ENCODE measurements at regions not wholly inside any gene's neighbourhood (a gene's known extent, or its start where the extent isn't known, plus 50 kb on each side); places are given as distances from the start of the nearest gene placed in this dataset.

DNA sequence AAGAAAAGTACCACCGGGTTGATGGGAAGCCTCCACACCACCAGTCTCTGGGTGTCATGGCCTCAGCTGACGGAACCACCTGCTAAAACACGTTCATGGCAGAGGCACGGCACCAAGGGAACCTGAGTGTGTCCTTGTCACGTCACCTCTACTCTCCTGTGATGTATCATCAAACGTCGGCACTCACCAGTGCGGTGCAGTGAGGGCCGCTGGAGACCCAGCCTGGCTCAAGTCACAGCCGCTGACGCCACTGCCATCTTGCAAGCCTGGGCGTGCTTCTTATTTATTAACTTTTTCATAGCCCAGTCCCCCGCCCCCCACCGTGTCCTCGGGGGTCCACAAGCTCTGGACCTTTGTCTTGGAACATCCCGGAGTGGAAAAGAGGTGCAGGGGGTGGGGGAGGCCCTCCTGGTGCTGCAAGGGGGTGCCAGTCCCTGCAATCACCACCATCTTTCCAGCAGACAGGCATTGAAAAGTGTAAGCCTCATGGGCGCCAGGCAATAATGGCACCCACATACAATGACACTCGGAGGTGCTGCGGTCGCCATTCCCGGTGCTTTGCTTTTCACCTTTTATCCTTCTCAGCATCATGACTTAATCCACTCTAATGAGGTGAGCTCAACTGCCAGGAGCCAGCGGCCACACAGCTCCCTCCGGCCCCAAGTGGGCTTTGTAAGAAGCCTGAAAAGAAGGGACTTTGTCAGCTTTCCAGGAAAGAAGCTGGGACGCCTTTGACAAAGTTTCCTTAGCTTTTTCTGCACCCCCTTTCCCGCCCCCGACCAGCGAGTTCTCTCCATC, 202.3 kb upstream of the IRX1 start:
- TF ChIP-seq, protein P1, sequence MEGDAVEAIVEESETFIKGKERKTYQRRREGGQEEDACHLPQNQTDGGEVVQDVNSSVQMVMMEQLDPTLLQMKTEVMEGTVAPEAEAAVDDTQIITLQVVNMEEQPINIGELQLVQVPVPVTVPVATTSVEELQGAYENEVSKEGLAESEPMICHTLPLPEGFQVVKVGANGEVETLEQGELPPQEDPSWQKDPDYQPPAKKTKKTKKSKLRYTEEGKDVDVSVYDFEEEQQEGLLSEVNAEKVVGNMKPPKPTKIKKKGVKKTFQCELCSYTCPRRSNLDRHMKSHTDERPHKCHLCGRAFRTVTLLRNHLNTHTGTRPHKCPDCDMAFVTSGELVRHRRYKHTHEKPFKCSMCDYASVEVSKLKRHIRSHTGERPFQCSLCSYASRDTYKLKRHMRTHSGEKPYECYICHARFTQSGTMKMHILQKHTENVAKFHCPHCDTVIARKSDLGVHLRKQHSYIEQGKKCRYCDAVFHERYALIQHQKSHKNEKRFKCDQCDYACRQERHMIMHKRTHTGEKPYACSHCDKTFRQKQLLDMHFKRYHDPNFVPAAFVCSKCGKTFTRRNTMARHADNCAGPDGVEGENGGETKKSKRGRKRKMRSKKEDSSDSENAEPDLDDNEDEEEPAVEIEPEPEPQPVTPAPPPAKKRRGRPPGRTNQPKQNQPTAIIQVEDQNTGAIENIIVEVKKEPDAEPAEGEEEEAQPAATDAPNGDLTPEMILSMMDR (IDR thresholded peaks at IDR 0.05; ENCODE audit: low read depth, low read length): no peak
- no peak for DNase-seq (ENCODE audit: low read depth in 2 of 2)
- no peak overlapping the region for H3K4me3 ChIP-seq (replicated peaks in 1 of 2; ENCODE audit: low read depth in 2 of 2, low read length in 2 of 2)

DNA sequence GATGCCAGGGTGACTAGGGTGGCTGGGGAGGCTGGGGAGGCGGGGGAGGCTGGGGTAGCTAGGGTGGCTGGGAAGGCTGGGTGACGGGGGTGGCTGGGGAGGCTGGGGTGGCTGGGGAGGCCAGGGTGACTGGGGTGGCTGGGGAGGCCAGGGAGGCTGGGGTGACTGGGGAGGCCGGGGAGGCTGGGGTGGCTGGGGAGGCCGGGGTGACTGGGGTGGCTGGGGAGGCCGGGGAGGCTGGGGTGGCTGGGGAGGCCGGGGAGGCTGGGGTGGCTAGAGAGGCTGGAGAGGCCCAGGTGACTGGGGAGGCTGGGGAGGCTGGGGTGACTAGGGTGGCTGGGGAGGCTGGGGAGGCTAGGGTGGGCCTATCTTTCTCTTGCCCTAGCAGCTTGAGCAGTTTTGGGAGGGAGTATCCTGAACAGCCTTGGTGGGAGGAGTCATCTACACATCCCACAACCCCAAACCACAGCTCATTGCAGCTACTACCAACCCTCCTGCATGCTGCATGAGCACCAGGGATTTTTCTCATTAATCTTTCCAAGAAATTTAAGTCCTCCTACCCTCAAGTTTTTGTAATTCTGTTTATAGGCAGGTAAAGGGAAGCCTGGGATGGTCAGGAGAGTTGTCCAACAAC, 203.2 kb upstream of the IRX1 start:
- H3K4me3 ChIP-seq (replicated peaks in 1 of 2; ENCODE audit: low read depth in 2 of 2, low read length in 2 of 2): no peak overlapping the region
- DNase-seq (ENCODE audit: low read depth in 2 of 2): no peak
- TF ChIP-seq, protein P1 (IDR thresholded peaks at IDR 0.05; ENCODE audit: low read depth, low read length): no peak

DNA sequence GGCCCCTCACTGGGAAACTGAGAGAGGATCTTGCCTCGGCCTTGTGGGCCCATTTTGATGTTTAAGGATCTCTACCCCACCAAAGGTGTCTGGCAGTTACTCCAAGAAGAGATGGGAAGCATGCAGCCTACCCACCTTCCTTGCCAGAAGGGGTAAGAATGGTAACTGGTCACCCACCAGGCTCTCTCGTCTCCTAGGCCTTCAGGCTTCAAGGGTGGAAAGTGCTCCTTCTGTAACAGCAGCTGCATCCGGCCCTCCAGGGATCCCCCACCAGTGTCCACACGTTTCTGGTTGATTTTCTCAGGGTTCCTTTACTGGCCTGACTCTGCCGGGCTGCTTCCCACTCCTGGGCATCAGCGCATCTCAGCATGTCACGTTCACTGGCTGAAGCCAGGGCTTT, 204.4 kb upstream of the IRX1 start:
- no peak for DNase-seq (ENCODE audit: low read depth in 2 of 2)
- TF ChIP-seq, protein P1 (IDR thresholded peaks at IDR 0.05; ENCODE audit: low read depth, low read length): no peak
- no peak overlapping the region for H3K4me3 ChIP-seq (replicated peaks in 1 of 2; ENCODE audit: low read depth in 2 of 2, low read length in 2 of 2)

DNA sequence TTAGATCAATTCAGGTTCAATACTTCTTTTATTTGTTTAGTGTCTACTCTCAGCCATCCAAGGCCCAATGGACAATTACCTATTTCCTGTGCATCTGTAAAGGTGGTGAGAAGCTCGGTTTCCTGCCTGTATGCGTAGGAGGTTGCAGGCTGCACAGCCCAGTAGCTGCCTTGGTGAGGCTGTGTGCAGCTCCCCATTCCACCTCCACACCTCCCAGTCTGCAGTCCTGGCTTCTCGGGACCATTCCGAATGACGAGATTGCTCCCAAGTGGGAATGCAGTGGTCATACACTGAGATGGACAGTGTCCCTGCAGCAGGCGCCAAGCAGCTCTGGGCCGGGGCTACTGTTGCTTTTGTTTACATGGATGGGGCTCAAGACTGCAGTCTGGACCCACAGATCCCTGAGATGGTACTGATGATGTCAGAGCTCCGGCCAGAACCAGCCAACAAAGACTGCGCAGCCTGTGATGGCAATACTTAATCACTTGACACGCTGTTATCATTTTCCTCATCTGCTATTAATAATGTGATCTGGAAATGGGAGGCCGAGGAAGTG, 206.1 kb upstream of the IRX1 start:
- no peak for DNase-seq (ENCODE audit: low read depth in 2 of 2)
- no peak overlapping the region for H3K4me3 ChIP-seq (replicated peaks in 1 of 2; ENCODE audit: low read depth in 2 of 2, low read length in 2 of 2)
- TF ChIP-seq, protein P1 (IDR thresholded peaks at IDR 0.05; ENCODE audit: low read depth, low read length): no peak

DNA sequence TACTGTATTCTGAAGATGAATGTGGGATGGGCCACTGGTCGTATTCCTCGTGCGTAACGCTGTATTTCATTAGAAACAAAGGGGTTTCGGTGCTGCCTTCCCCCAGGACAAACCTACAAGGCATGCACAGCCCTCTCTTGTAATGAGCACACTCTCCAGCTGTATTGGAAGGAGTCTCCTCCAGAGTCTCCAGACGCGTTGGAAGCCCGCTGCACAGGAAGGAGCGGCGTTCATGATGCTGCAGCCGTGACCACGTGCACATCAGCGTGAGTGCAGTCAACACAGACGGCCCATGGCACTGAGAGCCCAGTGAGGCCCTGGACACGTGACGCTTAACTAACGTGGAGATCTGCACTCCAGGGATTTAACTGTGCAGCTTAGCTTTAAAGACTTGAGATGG, 209.0 kb upstream of the IRX1 start:
- TF ChIP-seq, protein P1 (IDR thresholded peaks at IDR 0.05; ENCODE audit: low read depth, low read length): no peak
- no peak for DNase-seq (ENCODE audit: low read depth in 2 of 2)
- H3K4me3 ChIP-seq (replicated peaks in 1 of 2; ENCODE audit: low read depth in 2 of 2, low read length in 2 of 2): no peak overlapping the region

DNA sequence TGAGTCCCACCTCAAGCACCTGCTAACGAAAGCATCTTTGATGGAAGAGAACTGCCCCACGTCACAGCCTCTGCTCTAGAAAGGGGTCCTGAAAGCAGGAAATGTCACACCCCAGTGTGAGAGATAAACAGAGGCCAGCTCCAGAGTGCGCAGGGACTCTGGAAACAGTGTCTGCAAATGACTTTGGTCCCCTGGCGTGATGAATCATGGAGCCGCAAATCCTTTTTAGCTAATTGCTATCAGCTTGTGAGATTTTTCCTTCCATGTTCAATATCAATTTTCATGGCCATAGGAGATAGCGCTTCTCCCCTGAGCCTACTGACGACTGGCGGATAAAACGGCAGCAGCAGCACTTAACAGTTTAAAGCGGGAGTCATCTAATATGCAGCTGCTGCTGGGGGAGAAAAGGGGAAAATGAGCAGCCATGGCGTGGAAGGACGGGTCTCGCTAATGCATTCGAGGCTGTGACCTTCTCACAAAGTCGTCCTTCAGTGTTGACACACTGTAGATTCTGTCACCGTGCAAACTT, 209.6 kb upstream of the IRX1 start:
- no peak for DNase-seq (ENCODE audit: low read depth in 2 of 2)
- H3K4me3 ChIP-seq (replicated peaks in 1 of 2; ENCODE audit: low read depth in 2 of 2, low read length in 2 of 2): no peak overlapping the region
- TF ChIP-seq, protein P1 (IDR thresholded peaks at IDR 0.05; ENCODE audit: low read depth, low read length): no peak

All from cardiac fibroblast (primary cell).